GM20000 (cell line): ENCODE measurements at regions not wholly inside any gene's neighbourhood (a gene's known extent, or its start where the extent isn't known, plus 50 kb on each side); places are given as distances from the start of the nearest gene placed in this dataset.

ENCODE experiments used
- DNase-seq: peaks from one replicate; pipeline ENCODE4 v3.0.0; 2012; ENCODE audit warnings: low spot score
- TF ChIP-seq, protein P1 (sequence below): IDR thresholded peaks from 2 replicates; pipeline ENCODE4 v1.5.1; 2012; ENCODE audit warnings: mild to moderate bottlenecking, control low read depth; ENCODE audit errors: extremely low read depth, missing control alignments

DNA sequence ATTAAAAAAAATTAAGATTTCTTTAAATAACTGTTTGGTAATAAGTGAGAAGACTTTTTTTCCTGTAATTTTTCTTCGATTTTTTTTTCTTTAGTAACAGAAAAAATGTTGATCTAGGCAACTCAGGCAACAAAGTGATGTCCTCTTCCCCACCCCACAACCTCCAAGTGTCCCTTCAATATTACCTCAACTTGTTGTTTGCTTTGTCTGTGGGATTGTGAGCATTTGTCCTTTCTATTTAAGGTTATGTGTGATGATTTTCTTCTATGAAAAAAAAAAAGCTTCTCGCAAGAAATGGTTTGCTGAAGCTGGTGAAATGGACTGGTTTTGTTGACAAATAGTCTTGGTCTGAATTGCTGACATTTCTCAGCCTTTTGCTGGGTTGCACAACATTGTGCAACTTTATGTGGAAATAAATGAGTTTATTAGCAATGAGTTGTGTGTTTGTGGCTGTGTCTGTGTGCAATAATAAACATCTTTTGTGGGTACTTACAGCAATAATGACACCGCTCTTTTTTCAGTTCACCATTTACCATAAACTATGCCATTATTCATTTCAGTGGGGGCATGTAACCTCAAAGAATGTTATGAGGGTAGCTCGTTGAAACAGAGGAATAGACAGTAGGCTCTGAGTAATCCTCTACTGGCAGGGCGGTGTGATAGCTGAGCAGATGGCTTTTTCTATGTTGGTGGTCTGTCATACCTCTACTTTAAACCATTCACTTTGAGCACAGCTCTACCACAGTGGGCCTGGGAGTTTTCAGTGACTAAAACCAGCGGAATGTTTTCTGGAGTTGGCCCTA, 218.4 kb downstream of the HLX start:
- DNase-seq: no peak
- TF ChIP-seq, protein P1, sequence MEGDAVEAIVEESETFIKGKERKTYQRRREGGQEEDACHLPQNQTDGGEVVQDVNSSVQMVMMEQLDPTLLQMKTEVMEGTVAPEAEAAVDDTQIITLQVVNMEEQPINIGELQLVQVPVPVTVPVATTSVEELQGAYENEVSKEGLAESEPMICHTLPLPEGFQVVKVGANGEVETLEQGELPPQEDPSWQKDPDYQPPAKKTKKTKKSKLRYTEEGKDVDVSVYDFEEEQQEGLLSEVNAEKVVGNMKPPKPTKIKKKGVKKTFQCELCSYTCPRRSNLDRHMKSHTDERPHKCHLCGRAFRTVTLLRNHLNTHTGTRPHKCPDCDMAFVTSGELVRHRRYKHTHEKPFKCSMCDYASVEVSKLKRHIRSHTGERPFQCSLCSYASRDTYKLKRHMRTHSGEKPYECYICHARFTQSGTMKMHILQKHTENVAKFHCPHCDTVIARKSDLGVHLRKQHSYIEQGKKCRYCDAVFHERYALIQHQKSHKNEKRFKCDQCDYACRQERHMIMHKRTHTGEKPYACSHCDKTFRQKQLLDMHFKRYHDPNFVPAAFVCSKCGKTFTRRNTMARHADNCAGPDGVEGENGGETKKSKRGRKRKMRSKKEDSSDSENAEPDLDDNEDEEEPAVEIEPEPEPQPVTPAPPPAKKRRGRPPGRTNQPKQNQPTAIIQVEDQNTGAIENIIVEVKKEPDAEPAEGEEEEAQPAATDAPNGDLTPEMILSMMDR: no peak

DNA sequence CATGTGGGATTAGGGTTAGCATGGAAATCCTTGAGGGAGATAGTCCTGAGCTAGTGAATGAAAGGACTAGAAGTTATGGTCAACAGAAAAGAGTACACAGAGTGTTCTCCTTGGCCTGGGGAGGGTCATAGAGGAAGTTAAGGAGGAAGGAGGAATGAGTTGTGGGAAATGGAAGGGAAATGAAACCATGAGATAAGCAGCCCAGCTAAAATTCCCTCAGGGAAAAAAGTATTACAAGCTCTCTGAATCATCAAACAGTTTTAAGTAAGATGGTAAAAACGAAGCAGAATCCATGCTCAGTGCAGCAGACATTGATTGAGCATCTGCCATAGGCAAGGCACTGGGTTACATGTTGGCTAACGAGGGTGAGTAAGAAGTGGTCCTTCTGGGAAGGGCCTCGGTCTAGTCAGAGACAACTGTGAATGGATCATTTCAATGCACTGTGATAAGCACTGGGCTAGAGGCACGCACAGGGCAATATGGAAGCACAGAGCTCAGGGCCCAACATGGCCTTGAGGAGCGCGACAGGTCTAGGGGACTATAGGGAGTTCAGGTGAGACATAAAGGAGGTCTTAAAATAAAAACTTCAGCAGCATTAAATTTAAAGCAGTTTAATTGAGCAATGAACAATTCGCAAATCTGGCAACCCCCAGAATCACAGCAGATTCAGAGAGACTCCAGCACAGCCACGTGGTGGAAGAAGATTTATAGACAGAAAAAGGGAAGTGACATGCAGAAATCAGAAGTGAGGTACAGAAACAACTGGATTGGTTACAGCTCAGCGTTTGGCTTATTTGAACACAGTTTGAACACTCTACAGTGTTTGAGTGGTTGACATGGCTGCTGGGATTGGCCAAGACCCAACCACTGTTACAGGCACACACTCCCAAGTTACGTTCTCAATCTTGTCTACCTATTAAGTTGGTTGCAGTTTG, 219.5 kb downstream of the HLX start:
- DNase-seq: no peak
- TF ChIP-seq, protein P1: no peak

DNA sequence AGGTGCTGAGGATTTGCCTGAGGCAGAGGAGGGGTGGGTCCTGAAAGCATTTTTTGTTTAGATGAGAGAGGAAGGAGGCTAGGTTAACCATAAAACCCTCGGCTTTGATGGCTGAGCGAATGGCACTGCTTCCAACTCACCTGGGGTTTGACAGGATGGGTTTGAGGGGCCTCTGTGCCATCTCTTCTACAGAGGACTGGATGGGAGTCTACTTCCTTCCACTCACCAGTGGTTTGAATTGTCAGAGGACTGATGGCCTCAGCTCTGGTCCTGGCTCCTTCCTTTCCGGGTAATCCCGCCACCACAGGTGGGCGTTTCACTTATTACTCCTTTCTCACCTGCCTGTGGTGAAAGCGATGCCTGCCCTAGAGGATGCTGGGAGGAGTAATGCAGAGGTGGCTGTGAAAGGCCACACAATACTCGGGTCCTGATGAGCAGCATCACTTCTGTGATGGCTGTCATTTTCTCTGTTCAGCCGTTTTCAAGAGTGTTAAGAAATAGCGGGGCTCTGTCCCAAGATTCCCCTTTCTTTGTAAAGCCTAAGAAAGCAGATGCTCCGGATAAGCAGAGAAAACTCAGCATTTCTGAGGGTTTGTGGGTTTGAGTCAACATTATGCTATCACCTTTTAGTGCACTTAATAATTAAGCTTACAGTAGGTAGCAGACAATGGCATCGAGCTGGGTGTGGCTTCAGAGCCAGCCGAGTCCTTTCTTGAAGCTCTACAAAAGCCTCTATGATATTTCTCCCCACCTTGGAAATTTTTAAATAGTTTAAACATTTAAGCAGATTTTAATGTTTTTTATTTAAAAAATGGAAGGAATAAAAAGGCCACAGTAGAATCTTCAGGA, 220.7 kb downstream of the HLX start:
- TF ChIP-seq, protein P1: no peak
- DNase-seq: no peak

DNA sequence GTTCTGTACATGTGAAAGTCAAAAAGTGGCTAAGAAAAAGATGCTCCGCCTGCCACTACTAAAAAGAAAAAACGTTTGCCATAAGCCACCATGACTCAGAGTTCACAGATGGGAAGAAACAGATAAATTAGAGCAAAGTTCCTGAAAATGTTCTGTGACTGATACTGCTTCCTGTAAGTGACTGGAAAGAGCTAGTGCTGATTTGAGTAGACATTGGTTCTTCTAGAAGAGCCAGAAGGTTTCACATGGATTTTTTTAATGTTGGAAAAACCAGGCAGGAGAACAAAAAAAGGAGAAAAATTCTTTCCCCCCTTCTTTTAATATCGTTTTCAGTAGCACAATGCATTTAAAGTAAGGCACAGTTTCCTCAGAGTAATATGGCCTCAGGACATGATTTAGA, 221.4 kb downstream of the HLX start:
- DNase-seq: no peak
- TF ChIP-seq, protein P1: no peak

DNA sequence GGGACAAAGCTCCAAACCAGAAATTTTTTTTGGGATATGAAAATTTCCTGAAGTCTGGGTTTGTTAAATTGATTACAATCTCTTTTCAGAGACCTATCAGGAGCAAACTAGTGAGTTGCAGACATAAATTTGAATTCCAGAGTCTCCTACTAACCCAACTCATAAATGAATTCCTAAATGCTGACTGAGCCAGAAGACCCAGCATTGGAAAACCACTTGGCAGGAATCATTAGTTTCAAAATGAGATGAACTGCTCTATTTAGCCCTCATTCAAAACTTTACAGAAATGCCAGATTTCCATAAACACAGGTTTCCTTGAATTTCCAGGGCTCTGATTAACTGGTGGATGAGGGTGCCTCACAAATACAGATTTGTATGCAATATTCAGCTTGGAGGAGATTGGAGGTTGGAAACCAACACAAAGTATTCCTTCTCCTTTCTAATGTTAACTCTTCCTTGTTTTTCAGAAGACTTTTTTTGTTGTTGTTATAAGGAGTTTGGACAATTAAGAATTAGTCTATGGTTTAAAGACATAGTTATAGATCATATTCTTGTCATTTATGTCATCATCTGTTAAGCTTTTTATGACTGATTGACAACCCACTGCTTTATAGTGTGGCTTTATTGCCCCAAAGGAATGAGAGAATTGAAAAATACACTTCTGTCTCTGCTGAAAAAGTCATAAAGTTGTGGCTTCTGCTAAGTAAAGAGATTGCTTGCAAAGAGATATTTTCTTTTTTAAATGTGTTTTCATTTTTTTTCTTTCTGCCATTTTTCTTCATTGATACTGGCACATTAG, 222.8 kb downstream of the HLX start:
- TF ChIP-seq, protein P1: no peak
- no peak for DNase-seq

DNA sequence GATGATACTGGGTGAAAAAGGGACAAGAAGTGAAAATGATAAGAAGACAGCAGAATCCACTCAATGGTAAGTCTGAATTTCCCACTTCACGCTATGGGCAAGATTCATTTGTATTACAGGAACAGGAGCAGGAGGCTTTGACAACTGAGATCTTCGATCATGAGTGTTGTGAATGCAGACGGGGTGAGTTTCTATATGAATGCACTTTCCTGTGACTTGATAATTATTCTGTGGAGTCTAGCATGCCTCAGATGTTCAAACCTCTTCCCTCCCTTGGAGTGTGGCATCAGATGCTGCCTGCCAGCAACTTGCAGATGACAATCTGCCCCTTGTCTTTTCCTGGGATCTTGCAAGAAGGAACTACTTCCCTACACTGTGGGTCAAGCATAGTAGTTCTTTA, 225.4 kb downstream of the HLX start:
- TF ChIP-seq, protein P1: no peak
- DNase-seq: no peak
